ENCODE measurements at regions not wholly inside any gene's neighbourhood (a gene's known extent, or its start where the extent isn't known, plus 50 kb on each side); places are given as distances from the start of the nearest gene placed in this dataset.

DNA sequence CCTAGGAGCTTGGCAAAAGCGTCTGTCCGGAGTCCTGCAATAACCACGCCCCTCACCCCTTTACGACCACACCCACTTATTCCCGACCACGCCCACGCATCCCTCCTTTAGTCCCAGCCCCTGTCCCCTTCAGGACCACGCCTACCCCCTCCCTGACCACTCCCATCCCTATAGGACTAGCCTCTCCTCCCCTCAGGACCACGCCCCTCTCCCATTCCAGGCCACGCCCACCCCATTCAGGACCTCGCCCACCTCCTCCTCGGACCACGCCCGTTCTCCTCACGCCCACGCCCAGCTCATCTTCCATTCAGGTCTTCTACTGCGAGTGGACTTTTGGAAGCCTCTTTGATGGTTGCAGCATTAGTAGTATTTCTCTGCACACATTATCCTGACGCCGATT is 131.2 kb upstream of the STX18 start:
- ATAC-seq (peak; percentile 98), DNase-seq (ENCODE audit: low read depth, low spot score) (peak; percentile 95)
- no peaks in the 10 kb centered on the region for H3K27me3 ChIP-seq (ENCODE audit: insufficient read depth, low read length)
- no peak overlapping the region for H3K27ac ChIP-seq (ENCODE audit: low read depth, low read length)
- TF ChIP-seq ZNF274 (IDR thresholded peaks at IDR 0.05; ENCODE audit: low read depth, low read length) (no peak), EGR1 (IDR thresholded peaks at IDR 0.05; ENCODE audit: low read depth) (peak; percentile 93)
- ChIA-PET CTCF (no interaction called here), RAD21 (ENCODE audit: low non-redundant PET in 1 of 2, low total read pairs in 2 of 2, uncharacterized antibody in 2 of 2, unreplicated experiment in 2 of 2) (interaction anchor here in 1 of 2 experiments (0.6 kb wide), 1 partner anchor 109 kb away, joined by 3 read pairs; no protein-coding TSS in a partner anchor), POLR2A (interaction anchor here (1.1 kb wide), 1 partner anchor 13 kb away, joined by 3 read pairs; no protein-coding TSS in a partner anchor)
- no peaks in the 10 kb centered on the region for H3K9me2 ChIP-seq (ENCODE audit: insufficient read depth)
- no peaks in the 10 kb centered on the region for H3K9me3 ChIP-seq (ENCODE audit: control insufficient read depth in 1 of 2, insufficient read depth in 1 of 2, low read depth in 1 of 2, low read length in 2 of 2)
- H2AFZ ChIP-seq (ENCODE audit: low read depth, low read length, poor library complexity, severe bottlenecking), result peak overlapping the region; percentile 89
- peaks cover 26 to 38% of the 10 kb centered on the region in 2 experiments for H3K4me1 ChIP-seq (ENCODE audit: control insufficient read depth in 1 of 2, insufficient read depth in 2 of 2, low read length in 2 of 2)
- intact Hi-C loops (cut with micrococcal nuclease), result loop anchor here (5.0 to 10.0 kb wide), 2 partner anchors 89 to 322 kb away; no protein-coding TSS in a partner anchor
- 0 out of 2 replicates have a peak overlapping the region, but pooled peaks have one; percentile 34 for H3K9ac ChIP-seq (ENCODE audit: low read length)
- no peaks in the 10 kb centered on the region for H4K20me1 ChIP-seq (ENCODE audit: insufficient read depth)
- H3K4me3 ChIP-seq (replicated peaks in 1 of 2; ENCODE audit: low read depth in 1 of 2, low read length in 2 of 2), result 0 out of 4 replicates have a peak overlapping the region, but pooled peaks of 1 of the 2 experiments have one; percentile 1
- H3K4me2 ChIP-seq (ENCODE audit: low read length), result peak overlapping the region; percentile 59
- no peaks in the 10 kb centered on the region for H3K36me3 ChIP-seq (ENCODE audit: control insufficient read depth in 1 of 2, insufficient read depth in 2 of 2, low read length in 2 of 2)
- no peaks in the 10 kb centered on the region for H3K79me2 ChIP-seq (ENCODE audit: insufficient read depth, low read length)
- no TSS peak for BruUV-seq (replicated peaks)

DNA sequence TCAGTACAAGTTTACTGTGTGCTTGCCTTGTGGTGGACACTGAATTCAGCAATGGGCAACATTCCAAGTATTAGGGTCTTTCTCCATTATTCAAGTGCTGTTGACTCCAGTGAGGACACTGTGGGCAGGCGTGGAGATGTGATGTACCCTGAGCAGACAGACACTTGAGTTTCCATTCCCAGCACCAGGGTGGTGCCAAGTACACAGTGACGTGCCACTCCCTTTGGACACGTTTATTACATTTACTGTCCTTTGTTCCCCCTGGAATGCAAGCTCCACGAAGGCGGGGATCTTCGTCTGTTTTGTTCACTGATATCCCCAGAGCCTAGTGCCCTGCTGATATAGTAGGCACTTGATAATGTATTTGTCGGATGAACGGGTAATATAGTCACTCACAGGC is 130.6 kb upstream of the STX18 start:
- peak overlapping the region in 1 of 2 experiments; percentile 1; a peak in 1 of 4 replicates for H3K4me3 ChIP-seq (replicated peaks in 1 of 2; ENCODE audit: low read depth in 1 of 2, low read length in 2 of 2)
- H4K20me1 ChIP-seq (ENCODE audit: insufficient read depth), result no peaks in the 10 kb centered on the region
- no peak overlapping the region for H2AFZ ChIP-seq (ENCODE audit: low read depth, low read length, poor library complexity, severe bottlenecking)
- no peaks in the 10 kb centered on the region for H3K9me3 ChIP-seq (ENCODE audit: control insufficient read depth in 1 of 2, insufficient read depth in 1 of 2, low read depth in 1 of 2, low read length in 2 of 2)
- H3K36me3 ChIP-seq (ENCODE audit: control insufficient read depth in 1 of 2, insufficient read depth in 2 of 2, low read length in 2 of 2), result no peaks in the 10 kb centered on the region
- no peak overlapping the region for H3K27ac ChIP-seq (ENCODE audit: low read depth, low read length)
- RAD21 ChIA-PET (ENCODE audit: low non-redundant PET in 1 of 2, low total read pairs in 2 of 2, uncharacterized antibody in 2 of 2, unreplicated experiment in 2 of 2), result no interaction called here
- ATAC-seq, result peak; percentile 11; the same call in 1 of the 2 replicates
- H3K4me1 ChIP-seq (ENCODE audit: control insufficient read depth in 1 of 2, insufficient read depth in 2 of 2, low read length in 2 of 2), result peaks cover 33 to 43% of the 10 kb centered on the region in 2 experiments
- H3K27me3 ChIP-seq (ENCODE audit: insufficient read depth, low read length), result no peaks in the 10 kb centered on the region
- intact Hi-C loops (cut with micrococcal nuclease), result loop anchor here (5.0 to 10.0 kb wide), 2 partner anchors 90 to 322 kb away; no protein-coding TSS in a partner anchor
- TF ChIP-seq, protein P1, sequence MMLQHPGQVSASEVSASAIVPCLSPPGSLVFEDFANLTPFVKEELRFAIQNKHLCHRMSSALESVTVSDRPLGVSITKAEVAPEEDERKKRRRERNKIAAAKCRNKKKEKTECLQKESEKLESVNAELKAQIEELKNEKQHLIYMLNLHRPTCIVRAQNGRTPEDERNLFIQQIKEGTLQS (IDR thresholded peaks at IDR 0.05), result no peak
- TF ChIP-seq SP1 (IDR thresholded peaks at IDR 0.05; ENCODE audit: low read depth) (no peak), EZH2 (IDR thresholded peaks at IDR 0.05) (no peak), ZFX (IDR thresholded peaks at IDR 0.05) (no peak), ELF1 (IDR thresholded peaks at IDR 0.05; ENCODE audit: borderline replicate concordance, low read depth) (no peak), EZH2phosphoT487 (IDR thresholded peaks at IDR 0.05; ENCODE audit: borderline replicate concordance) (no peak), ZNF274 (IDR thresholded peaks at IDR 0.05; ENCODE audit: low read depth, low read length) (no peak), TCF7L2 (IDR thresholded peaks at IDR 0.05; ENCODE audit: borderline replicate concordance, extremely low read depth, insufficient read depth, insufficient read length) (no peak), POLR2A (IDR thresholded peaks at IDR 0.05; ENCODE audit: borderline replicate concordance, extremely low read depth, insufficient read depth, insufficient read length) (no peak)
- TF ChIP-seq, protein P2, sequence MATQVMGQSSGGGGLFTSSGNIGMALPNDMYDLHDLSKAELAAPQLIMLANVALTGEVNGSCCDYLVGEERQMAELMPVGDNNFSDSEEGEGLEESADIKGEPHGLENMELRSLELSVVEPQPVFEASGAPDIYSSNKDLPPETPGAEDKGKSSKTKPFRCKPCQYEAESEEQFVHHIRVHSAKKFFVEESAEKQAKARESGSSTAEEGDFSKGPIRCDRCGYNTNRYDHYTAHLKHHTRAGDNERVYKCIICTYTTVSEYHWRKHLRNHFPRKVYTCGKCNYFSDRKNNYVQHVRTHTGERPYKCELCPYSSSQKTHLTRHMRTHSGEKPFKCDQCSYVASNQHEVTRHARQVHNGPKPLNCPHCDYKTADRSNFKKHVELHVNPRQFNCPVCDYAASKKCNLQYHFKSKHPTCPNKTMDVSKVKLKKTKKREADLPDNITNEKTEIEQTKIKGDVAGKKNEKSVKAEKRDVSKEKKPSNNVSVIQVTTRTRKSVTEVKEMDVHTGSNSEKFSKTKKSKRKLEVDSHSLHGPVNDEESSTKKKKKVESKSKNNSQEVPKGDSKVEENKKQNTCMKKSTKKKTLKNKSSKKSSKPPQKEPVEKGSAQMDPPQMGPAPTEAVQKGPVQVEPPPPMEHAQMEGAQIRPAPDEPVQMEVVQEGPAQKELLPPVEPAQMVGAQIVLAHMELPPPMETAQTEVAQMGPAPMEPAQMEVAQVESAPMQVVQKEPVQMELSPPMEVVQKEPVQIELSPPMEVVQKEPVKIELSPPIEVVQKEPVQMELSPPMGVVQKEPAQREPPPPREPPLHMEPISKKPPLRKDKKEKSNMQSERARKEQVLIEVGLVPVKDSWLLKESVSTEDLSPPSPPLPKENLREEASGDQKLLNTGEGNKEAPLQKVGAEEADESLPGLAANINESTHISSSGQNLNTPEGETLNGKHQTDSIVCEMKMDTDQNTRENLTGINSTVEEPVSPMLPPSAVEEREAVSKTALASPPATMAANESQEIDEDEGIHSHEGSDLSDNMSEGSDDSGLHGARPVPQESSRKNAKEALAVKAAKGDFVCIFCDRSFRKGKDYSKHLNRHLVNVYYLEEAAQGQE (IDR thresholded peaks at IDR 0.05; ENCODE audit: low read depth), result no peak
- no TSS peak for BruUV-seq (replicated peaks)
- DNase-seq (ENCODE audit: low read depth, low spot score), result no peak
- POLR2A ChIA-PET, result interaction anchor here (1.1 kb wide), 1 partner anchor 13 kb away, joined by 3 read pairs; no protein-coding TSS in a partner anchor
- peak overlapping the region; percentile 59 for H3K4me2 ChIP-seq (ENCODE audit: low read length)
- H3K9me2 ChIP-seq (ENCODE audit: insufficient read depth), result no peaks in the 10 kb centered on the region
- H3K9ac ChIP-seq (ENCODE audit: low read length), result peak overlapping the region; percentile 34
- CTCF ChIA-PET, result no interaction called here
- H3K79me2 ChIP-seq (ENCODE audit: insufficient read depth, low read length), result no peaks in the 10 kb centered on the region
